SK-N-SH (cell line): ENCODE measurements at regions not wholly inside any gene's neighbourhood (a gene's known extent, or its start where the extent isn't known, plus 50 kb on each side); places are given as distances from the start of the nearest gene placed in this dataset.

Source experiments
- CTCF ChIA-PET: fragments of 300-600, 350-600 bp; formaldehyde crosslinking; extraction: SDS; loops from one replicate; lab custom pipeline; 2021; lab: Yijun Ruan, JAX
- POLR2A ChIA-PET: fragments of 350-600 bp; sonication (Branson Sonifier 250); formaldehyde crosslinking; extraction: SDS; loops from one replicate; lab custom pipeline; 2020; ENCODE audit warnings: antibody characterized with exemption, inconsistent platforms; lab: Yijun Ruan, JAX
- DNase-seq: peaks from one replicate; pipeline ENCODE4 v3.0.0; 2012
- H2AFZ ChIP-seq: fragments of 200-600 bp; sonication (generic); 2 replicates; pipeline ENCODE4 v1.8.1; 2016; ENCODE audit warnings: antibody characterized with exemption, mild to moderate bottlenecking, low read depth
- H3F3A ChIP-seq: fragments of 200-600 bp; sonication (generic); replicated peaks from 2 replicates; pipeline ENCODE3; 2016; ENCODE audit warnings: antibody characterized with exemption, mild to moderate bottlenecking; ENCODE audit not compliant: insufficient read depth
- H3K27ac ChIP-seq, 2 experiments: fragments of 200-500 bp in 1 of 2; fragments of 200-600 bp in 1 of 2; sonication (Bioruptor generic) in 1 of 2; sonication (generic), shearing (Covaris generic) in 1 of 2; 2 replicates each; pipeline versions ENCODE4 v1.5.1 to v1.6.1; 2014 to 2016; ENCODE audit warnings: low read depth in 2 of 2, inconsistent platforms in 1 of 2, low read length in 1 of 2, mild to moderate bottlenecking in 1 of 2, mixed read lengths in 1 of 2
- H3K27me3 ChIP-seq: fragments of 200-600 bp; sonication (generic), shearing (Covaris generic); 2 replicates; pipeline ENCODE4 v1.6.1; 2016; ENCODE audit warnings: mixed run types; ENCODE audit not compliant: insufficient read depth
- H3K36me3 ChIP-seq, 2 experiments: fragments of 200-500 bp in 1 of 2; fragments of 200-600 bp in 1 of 2; sonication (Bioruptor generic) in 1 of 2; sonication (generic) in 1 of 2; replicated peaks in 1 of 2; 2 replicates each; pipeline versions ENCODE3 to v1.5.1; 2014 to 2016; ENCODE audit warnings: low read length in 1 of 2, mild to moderate bottlenecking in 1 of 2; ENCODE audit not compliant: insufficient read depth in 2 of 2, control insufficient read depth in 1 of 2
- H3K4me1 ChIP-seq, 2 experiments: fragments of 200-500 bp in 1 of 2; fragments of 200-600 bp in 1 of 2; sonication (Bioruptor generic) in 1 of 2; sonication (generic), shearing (Covaris generic) in 1 of 2; 2 replicates each; pipeline versions ENCODE4 v1.5.1 to v1.6.1; 2014 to 2016; ENCODE audit warnings: low read depth in 1 of 2, low read length in 1 of 2, mixed run types in 1 of 2; ENCODE audit not compliant: insufficient read depth in 2 of 2, control insufficient read depth in 1 of 2
- H3K4me2 ChIP-seq: fragments of 200-600 bp; sonication (generic), shearing (Covaris generic); 2 replicates; pipeline ENCODE4 v1.6.1; 2017; ENCODE audit warnings: mixed run types
- H3K4me3 ChIP-seq, 2 experiments: fragments of 200-500 bp in 1 of 2; fragments of 200-600 bp in 1 of 2; sonication (Bioruptor generic) in 1 of 2; sonication (generic), shearing (Covaris generic) in 1 of 2; 2 replicates each; pipeline versions ENCODE4 v1.5.1 to v1.8.1; 2014 to 2016; ENCODE audit warnings: low read depth in 2 of 2, inconsistent platforms in 1 of 2, low read length in 1 of 2, mild to moderate bottlenecking in 1 of 2, mixed read lengths in 1 of 2, moderate library complexity in 1 of 2
- H3K79me2 ChIP-seq: fragments of 200-600 bp; sonication (generic); 2 replicates; pipeline ENCODE4 v1.8.1; 2017; ENCODE audit warnings: mild to moderate bottlenecking; ENCODE audit not compliant: insufficient read depth
- H3K9ac ChIP-seq: fragments of 200-600 bp; sonication (generic); 2 replicates; pipeline ENCODE4 v1.6.1; 2017; ENCODE audit warnings: mixed run types
- H3K9me2 ChIP-seq: fragments of 200-600 bp; sonication (generic); 2 replicates; pipeline ENCODE4 v1.6.1; 2017; ENCODE audit warnings: mixed run types
- H3K9me3 ChIP-seq: fragments of 200-600 bp; sonication (generic); 2 replicates; pipeline ENCODE4 v1.6.1; 2017; ENCODE audit warnings: mixed run types, mild to moderate bottlenecking, moderate library complexity
- H4K20me1 ChIP-seq: fragments of 200-600 bp; sonication (generic); 2 replicates; pipeline ENCODE4 v1.6.1; 2017; ENCODE audit warnings: mild to moderate bottlenecking, mixed run types; ENCODE audit not compliant: insufficient read depth
- CTCF ChIP-seq: fragments of 200-600 bp; sonication (generic); IDR thresholded peaks from 2 replicates; pipeline ENCODE4 v1.6.1; 2017; ENCODE audit warnings: antibody characterized with exemption, mild to moderate bottlenecking, moderate library complexity
- FOSL2 ChIP-seq: IDR thresholded peaks from 2 replicates; pipeline ENCODE4 v1.4.0; 2012; ENCODE audit warnings: low read depth, mild to moderate bottlenecking, moderate library complexity, borderline replicate concordance
- GABPA ChIP-seq: IDR thresholded peaks from 2 replicates; pipeline ENCODE4 v1.4.0; 2012; ENCODE audit warnings: low read depth, mild to moderate bottlenecking
- JUND ChIP-seq: IDR thresholded peaks from 2 replicates; pipeline ENCODE4 v1.4.0; 2012
- MXI1 ChIP-seq: IDR thresholded peaks from 2 replicates; pipeline ENCODE4 v1.6.1; 2012; ENCODE audit warnings: mild to moderate bottlenecking, low read depth, low read length, improper control_type of control experiment
- NFIC ChIP-seq: IDR thresholded peaks from 2 replicates; pipeline ENCODE4 v1.4.0; 2012; ENCODE audit warnings: borderline replicate concordance
- RFX5 ChIP-seq: IDR thresholded peaks from 2 replicates; pipeline ENCODE4 v1.6.1; 2012; ENCODE audit warnings: mild to moderate bottlenecking, improper control_type of control experiment, low read length
- TEAD4 ChIP-seq: IDR thresholded peaks from 2 replicates; pipeline ENCODE4 v1.4.0; 2012; ENCODE audit warnings: mild to moderate bottlenecking, borderline replicate concordance; ENCODE audit not compliant: insufficient read depth
- USF2 ChIP-seq: fragments of 150-350 bp; IDR thresholded peaks from 2 replicates; pipeline ENCODE4 v1.6.1; 2017; ENCODE audit warnings: antibody characterized with exemption, low read length, low read depth, borderline replicate concordance
- YY1 ChIP-seq: IDR thresholded peaks from 2 replicates; pipeline ENCODE4 v1.4.0; 2012; ENCODE audit warnings: low read depth, mild to moderate bottlenecking
- WGBS: methylation state at CpG from one replicate; pipeline ENCODE4 v1.1.6; 2017; ENCODE audit warnings: low lambda C conversion rate; 5-methylcytosine and 5-hydroxymethylcytosine counted together
- TF ChIP-seq, protein P1 (sequence below): IDR thresholded peaks from 2 replicates; pipeline ENCODE4; 2012
- TF ChIP-seq, protein P2 (sequence below): IDR thresholded peaks from 2 replicates; pipeline ENCODE4 v1.4.0; 2012; ENCODE audit warnings: low read depth, borderline replicate concordance

DNA sequence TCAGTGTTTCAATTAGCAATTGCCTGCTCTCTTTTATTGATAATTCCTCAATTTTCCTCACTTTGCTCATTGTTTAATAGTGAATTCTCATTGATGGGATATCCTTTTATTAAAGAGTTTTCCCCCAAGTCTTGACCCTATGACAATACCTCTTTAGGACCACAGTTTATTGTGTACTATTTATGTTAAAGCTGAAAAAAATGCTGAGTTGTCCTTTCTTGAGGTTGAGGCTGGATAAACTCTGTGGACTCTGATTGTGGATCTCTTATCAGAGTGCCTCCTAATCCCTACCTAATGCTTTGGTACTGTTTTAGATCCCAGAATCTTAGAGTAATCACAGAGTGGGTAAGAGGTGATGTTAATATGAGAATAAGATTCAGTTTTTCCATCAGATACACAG is 416.3 kb upstream of the GBE1 start:
- CTCF ChIA-PET = no interaction called here
- no peak for DNase-seq
- Histone ChIP-seq H3K36me3 (no peaks in the 10 kb centered on the region), H3F3A (no peaks in the 10 kb centered on the region), H3K27ac (no peak overlapping the region), H3K4me2 (no peak overlapping the region), H3K79me2 (no peaks in the 10 kb centered on the region), H3K27me3 (no peaks in the 10 kb centered on the region), H3K9ac (no peak overlapping the region), H4K20me1 (no peaks in the 10 kb centered on the region), H3K9me2 (0 out of 2 replicates have a peak, but pooled peaks cover 4% of the 10 kb centered on the region), H2AFZ (no peak overlapping the region), H3K4me1 (no peaks in the 10 kb centered on the region), H3K4me3 (no peak overlapping the region), H3K9me3 (no peaks in the 10 kb centered on the region)
- TF ChIP-seq YY1 = no peak
- no peak for TF ChIP-seq GABPA
- no peak for TF ChIP-seq FOSL2
- TF ChIP-seq RFX5 = no peak
- POLR2A ChIA-PET = no interaction called here

DNA sequence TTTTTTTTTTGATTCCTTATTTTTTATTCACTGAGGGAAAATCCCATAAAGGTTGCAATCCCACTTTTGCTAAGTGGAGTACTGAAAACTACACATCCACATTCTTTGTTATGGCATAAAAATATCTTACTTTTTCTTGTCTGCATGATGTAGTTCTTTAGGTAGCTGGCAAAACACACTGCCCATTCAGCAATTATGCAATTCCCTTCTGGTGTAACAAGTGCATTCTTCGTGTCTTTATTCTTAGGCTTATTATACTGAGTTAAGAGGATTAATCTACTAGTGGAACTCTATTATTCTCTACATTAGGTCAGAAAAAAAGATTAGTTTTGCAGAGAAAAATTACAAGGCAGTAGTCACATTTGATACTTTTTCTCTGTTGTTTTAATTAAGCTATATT is 403.8 kb upstream of the GBE1 start:
- no peaks in the 10 kb centered on the region for H3K36me3 ChIP-seq
- no peak overlapping the region for H2AFZ ChIP-seq
- no peaks in the 10 kb centered on the region for H3K27me3 ChIP-seq
- no peak for DNase-seq
- no peaks in the 10 kb centered on the region for H3K9me3 ChIP-seq
- H3K9ac ChIP-seq = no peak overlapping the region
- 30% methylated on average over 1 of the region's 1 CpG for WGBS
- H3K79me2 ChIP-seq = no peaks in the 10 kb centered on the region
- no peak overlapping the region for H3K27ac ChIP-seq
- no peaks in the 10 kb centered on the region for H3K9me2 ChIP-seq
- TF ChIP-seq TEAD4 = no peak
- TF ChIP-seq, protein P1, sequence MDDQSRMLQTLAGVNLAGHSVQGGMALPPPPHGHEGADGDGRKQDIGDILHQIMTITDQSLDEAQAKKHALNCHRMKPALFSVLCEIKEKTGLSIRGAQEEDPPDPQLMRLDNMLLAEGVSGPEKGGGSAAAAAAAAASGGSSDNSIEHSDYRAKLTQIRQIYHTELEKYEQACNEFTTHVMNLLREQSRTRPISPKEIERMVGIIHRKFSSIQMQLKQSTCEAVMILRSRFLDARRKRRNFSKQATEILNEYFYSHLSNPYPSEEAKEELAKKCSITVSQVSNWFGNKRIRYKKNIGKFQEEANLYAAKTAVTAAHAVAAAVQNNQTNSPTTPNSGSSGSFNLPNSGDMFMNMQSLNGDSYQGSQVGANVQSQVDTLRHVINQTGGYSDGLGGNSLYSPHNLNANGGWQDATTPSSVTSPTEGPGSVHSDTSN = no peak
- TF ChIP-seq NFIC = no peak
- TF ChIP-seq JUND = no peak
- no peaks in the 10 kb centered on the region for H4K20me1 ChIP-seq
- CTCF ChIA-PET = interaction anchor here (0.8 kb wide), 1 partner anchor 8 kb away, joined by 3 read pairs; no protein-coding TSS in a partner anchor
- POLR2A ChIA-PET = no interaction called here
- no peaks in the 10 kb centered on the region for H3K4me1 ChIP-seq
- H3K4me2 ChIP-seq = no peak overlapping the region
- no peak overlapping the region for H3K4me3 ChIP-seq
- H3F3A ChIP-seq = no peaks in the 10 kb centered on the region

DNA sequence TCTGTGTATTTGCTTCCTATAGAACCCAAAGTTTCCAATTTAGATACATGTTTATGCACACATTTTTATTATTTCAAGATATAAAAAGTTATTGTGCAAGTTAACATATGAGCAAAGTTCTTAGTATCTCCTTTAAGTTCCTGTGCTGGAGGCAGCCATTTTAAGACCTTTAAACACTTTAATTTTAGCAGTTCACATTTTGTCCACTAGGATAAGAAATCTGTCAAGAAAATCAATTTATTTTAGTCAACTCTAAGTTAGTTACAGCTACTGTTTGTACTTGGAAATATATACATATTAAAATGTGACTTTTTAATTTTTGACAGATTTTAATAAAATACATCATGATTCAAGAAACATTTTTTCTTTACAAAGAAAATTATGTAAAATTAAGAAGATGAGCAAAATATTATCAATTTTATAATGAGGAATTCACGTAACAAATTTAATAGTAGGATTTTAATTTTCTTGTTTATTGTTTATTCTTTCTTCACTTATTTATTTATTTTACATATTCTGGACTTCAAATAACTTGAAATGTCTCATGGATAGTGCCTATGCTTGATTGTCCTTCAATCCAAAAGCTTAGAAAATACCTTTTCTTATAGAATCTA is 402.6 kb upstream of the GBE1 start:
- no peaks in the 10 kb centered on the region for H3K27me3 ChIP-seq
- no peaks in the 10 kb centered on the region for H3K4me1 ChIP-seq
- POLR2A ChIA-PET = no interaction called here
- no peaks in the 10 kb centered on the region for H3K36me3 ChIP-seq
- DNase-seq = no peak
- CTCF ChIA-PET = interaction anchor here (0.8 kb wide), 1 partner anchor 13 kb away, joined by 3 read pairs; no protein-coding TSS in a partner anchor
- peak overlapping the region; percentile 74 for H2AFZ ChIP-seq
- no peaks in the 10 kb centered on the region for H4K20me1 ChIP-seq
- peak; percentile 69; the same call in 1 of the 2 replicates for TF ChIP-seq YY1
- TF ChIP-seq, protein P2, sequence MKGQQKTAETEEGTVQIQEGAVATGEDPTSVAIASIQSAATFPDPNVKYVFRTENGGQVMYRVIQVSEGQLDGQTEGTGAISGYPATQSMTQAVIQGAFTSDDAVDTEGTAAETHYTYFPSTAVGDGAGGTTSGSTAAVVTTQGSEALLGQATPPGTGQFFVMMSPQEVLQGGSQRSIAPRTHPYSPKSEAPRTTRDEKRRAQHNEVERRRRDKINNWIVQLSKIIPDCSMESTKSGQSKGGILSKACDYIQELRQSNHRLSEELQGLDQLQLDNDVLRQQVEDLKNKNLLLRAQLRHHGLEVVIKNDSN = no peak
- no peak for TF ChIP-seq MXI1
- TF ChIP-seq USF2 = no peak
- TF ChIP-seq CTCF = peak; percentile 61
- no peak for TF ChIP-seq NFIC
- no peak for TF ChIP-seq GABPA
- H3K4me2 ChIP-seq = no peak overlapping the region
- no peak overlapping the region for H3K9ac ChIP-seq
- H3K4me3 ChIP-seq = no peak overlapping the region; a peak in 1 of 4 replicates
- H3K9me2 ChIP-seq = no peaks in the 10 kb centered on the region
- H3F3A ChIP-seq = no peaks in the 10 kb centered on the region
- no peaks in the 10 kb centered on the region for H3K9me3 ChIP-seq
- no peaks in the 10 kb centered on the region for H3K79me2 ChIP-seq
- H3K27ac ChIP-seq = no peak overlapping the region
- 83% methylated on average over 1 of the region's 1 CpG for WGBS
